Breast epithelium (tissue), 4 donors: ENCODE measurements at regions not wholly inside any gene's neighbourhood (a gene's known extent, or its start where the extent isn't known, plus 50 kb on each side); places are given as distances from the start of the nearest gene placed in this dataset.

Experiments
- DNase-seq, 2 donors: peaks; one replicate each; pipeline ENCODE4 v3.0.0-alpha.2; 2019; ENCODE audit warnings: low spot score in 2 of 2
- H3K27ac ChIP-seq, 2 donors: fragments of 200-600 bp; sonication (generic) in 1 of 2; one replicate each; pipeline ENCODE4 v1.5.1; 2016 to 2019; ENCODE audit warnings: mild to moderate bottlenecking in 1 of 2
- H3K27me3 ChIP-seq, 2 donors: fragments of 200-600 bp; sonication (generic) in 1 of 2; one replicate each; pipeline versions ENCODE4 v1.5.1 to v1.6.0; 2017 to 2019; ENCODE audit warnings: control low read depth in 1 of 2, mild to moderate bottlenecking in 1 of 2
- H3K36me3 ChIP-seq: fragments of 200-600 bp; one replicate; pipeline ENCODE4 v1.5.1; 2019
- H3K4me1 ChIP-seq, 2 donors: fragments of 200-600 bp; sonication (generic); one replicate each; pipeline ENCODE4 v1.5.1; 2016 to 2019; ENCODE audit warnings: control low read depth in 1 of 2
- H3K4me3 ChIP-seq, 3 donors: fragments of 200-600 bp; sonication (generic); 1 replicate in 2 of 3; 2 replicates in 1 of 3; pipeline ENCODE4 v1.5.1; 2016 to 2019; ENCODE audit warnings: mild to moderate bottlenecking in 3 of 3, moderate library complexity in 2 of 3
- H3K9me3 ChIP-seq, 2 donors: fragments of 200-600 bp; sonication (generic) in 1 of 2; one replicate each; pipeline ENCODE4 v1.5.1; 2016 to 2019; ENCODE audit warnings: control low read depth in 1 of 2
- POLR2A ChIP-seq: fragments of 450-650 bp; IDR thresholded peaks from one replicate; pipeline ENCODE4 v1.6.1; 2016; ENCODE audit warnings: antibody characterized with exemption, mild to moderate bottlenecking, moderate library complexity
- POLR2AphosphoS5 ChIP-seq, 3 donors: sonication (generic); formaldehyde crosslinking; IDR thresholded peaks; one replicate each; pipeline ENCODE4 v1.6.1; 2017; ENCODE audit warnings: antibody characterized with exemption in 3 of 3
- intact Hi-C: fragments of 100-400 bp; cut with DNase I; formaldehyde crosslinking; loops from one replicate; pipeline ENCODE4 v1.15.1; 2023; ENCODE audit warnings: low total_unique reads
- TF ChIP-seq, protein P1 (sequence below), 3 donors: fragments of 450-650 bp; IDR thresholded peaks; one replicate each; pipeline ENCODE4 v1.5.1; 2016 to 2017; ENCODE audit warnings: antibody characterized with exemption in 3 of 3, mild to moderate bottlenecking in 3 of 3, moderate library complexity in 3 of 3

DNA sequence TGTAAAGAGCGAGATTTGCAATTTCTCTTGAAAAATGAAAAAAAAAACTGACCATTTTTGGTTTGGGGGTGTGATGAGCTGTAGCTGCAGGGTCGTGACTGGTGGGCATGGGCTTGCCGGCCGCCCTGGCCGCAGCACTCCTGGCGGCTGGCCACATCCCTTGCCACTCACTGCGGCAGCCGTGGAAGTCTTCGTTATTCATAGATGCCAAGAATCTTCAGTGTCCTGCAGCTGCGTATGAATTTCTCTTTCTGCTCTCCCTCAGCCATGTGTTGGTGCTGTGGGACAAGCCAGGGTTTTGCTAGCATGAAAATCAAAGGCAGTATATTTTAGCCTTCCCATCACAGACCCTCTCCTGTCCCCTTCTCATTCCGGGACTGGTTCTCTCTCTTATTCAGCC is 151.7 kb upstream of the TSHZ3 start:
- Histone ChIP-seq H3K4me1 (no peaks in the 10 kb centered on the region), H3K27me3 (peaks cover 0 to 6% of the 10 kb centered on the region in 2 donors), H3K36me3 (no peaks in the 10 kb centered on the region), H3K4me3 (no peak overlapping the region), H3K9me3 (no peaks in the 10 kb centered on the region), H3K27ac (no peak overlapping the region)
- no peak for DNase-seq
- TF ChIP-seq POLR2AphosphoS5 (IDR thresholded peaks at IDR 0.05): no peak
- TF ChIP-seq POLR2A: no peak
- TF ChIP-seq, protein P1, sequence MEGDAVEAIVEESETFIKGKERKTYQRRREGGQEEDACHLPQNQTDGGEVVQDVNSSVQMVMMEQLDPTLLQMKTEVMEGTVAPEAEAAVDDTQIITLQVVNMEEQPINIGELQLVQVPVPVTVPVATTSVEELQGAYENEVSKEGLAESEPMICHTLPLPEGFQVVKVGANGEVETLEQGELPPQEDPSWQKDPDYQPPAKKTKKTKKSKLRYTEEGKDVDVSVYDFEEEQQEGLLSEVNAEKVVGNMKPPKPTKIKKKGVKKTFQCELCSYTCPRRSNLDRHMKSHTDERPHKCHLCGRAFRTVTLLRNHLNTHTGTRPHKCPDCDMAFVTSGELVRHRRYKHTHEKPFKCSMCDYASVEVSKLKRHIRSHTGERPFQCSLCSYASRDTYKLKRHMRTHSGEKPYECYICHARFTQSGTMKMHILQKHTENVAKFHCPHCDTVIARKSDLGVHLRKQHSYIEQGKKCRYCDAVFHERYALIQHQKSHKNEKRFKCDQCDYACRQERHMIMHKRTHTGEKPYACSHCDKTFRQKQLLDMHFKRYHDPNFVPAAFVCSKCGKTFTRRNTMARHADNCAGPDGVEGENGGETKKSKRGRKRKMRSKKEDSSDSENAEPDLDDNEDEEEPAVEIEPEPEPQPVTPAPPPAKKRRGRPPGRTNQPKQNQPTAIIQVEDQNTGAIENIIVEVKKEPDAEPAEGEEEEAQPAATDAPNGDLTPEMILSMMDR (IDR thresholded peaks at IDR 0.05): no peak
- intact Hi-C loops: loop anchor here (10.0 kb wide), 1 partner anchor 886 kb away; no protein-coding TSS in a partner anchor

DNA sequence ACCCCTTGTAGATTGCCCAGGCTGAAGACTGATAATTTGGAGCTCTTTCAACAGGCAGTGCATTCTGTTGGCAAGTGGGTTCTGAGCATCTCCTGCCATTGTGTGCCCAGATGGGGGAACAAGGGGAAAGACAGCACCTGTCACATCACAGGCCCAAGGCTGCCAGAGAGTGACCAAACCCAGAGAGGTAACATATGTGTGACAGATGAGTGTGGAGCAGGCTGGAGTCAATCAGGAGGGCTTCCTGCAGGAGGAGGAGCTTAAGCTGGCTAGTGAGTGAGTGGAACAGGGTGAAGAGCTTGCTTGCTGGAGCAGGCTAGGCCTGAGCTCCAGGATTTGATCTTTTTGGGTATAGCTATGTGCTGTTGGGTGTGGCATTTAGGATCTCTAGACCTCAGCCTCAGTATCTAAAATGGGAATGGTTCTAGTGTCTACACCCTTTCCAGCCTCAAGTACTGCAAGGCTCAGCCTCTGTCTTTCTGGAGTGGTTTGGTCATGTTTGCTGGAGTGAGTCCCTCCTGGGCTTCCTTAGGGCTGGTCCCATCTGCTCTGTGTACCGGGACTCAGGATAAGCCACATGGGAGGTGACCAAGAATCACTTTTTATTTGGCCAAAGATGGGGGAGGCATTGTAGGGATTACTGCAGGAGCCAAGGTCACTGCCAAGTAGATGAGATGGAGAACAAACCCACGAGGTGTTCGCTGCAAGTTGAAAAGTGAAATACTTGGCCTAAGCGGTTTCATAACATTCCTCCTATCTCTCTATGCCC is 152.4 kb upstream of the TSHZ3 start:
- TF ChIP-seq POLR2A (no peak), POLR2AphosphoS5 (IDR thresholded peaks at IDR 0.05) (no peak)
- TF ChIP-seq, protein P1 (IDR thresholded peaks at IDR 0.05): no peak
- H3K36me3 ChIP-seq: no peaks in the 10 kb centered on the region
- DNase-seq: no peak
- peaks cover 0 to 8% of the 10 kb centered on the region in 2 donors for H3K27me3 ChIP-seq
- no peak overlapping the region for H3K27ac ChIP-seq
- H3K4me3 ChIP-seq: no peak overlapping the region
- no peaks in the 10 kb centered on the region for H3K4me1 ChIP-seq
- H3K9me3 ChIP-seq: no peaks in the 10 kb centered on the region
- intact Hi-C loops: loop anchor here (10.0 kb wide), 1 partner anchor 887 kb away; no protein-coding TSS in a partner anchor

DNA sequence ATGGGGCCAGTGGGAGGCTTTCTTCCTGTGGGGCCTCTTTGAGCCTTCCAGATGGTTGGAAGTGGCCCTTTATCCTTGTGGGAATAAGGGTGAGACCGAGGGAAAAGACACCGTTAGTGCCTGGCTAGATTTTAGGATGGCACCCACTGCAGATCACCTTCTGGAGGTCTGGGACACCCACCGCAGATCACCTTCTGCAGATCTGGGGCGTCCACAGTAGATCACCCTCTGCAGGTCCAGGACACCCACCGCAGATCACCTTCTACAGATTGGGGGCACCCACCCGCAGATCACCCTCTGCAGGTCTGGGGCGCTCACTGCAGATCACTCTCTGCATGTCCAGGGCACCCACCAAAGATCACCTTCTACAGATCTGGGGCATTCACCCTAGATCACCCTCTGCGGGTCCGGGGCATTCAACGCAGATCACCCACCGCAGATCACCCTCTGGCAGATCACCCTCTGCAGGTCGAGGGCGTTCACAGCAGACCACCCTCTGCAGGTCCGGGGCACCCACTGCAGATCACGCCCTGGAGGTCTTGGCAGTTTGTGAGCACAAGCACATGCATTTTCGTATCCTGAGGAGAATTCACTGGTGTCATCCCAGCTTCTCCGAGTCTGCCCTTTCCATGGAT is 153.4 kb upstream of the TSHZ3 start:
- Histone ChIP-seq H3K27ac (no peak overlapping the region), H3K36me3 (no peaks in the 10 kb centered on the region), H3K4me3 (no peak overlapping the region), H3K9me3 (no peaks in the 10 kb centered on the region), H3K4me1 (no peaks in the 10 kb centered on the region), H3K27me3 (peaks cover 0 to 8% of the 10 kb centered on the region in 2 donors)
- intact Hi-C loops: loop anchor here (10.0 kb wide), 1 partner anchor 888 kb away; no protein-coding TSS in a partner anchor
- no peak for DNase-seq
- no peak for TF ChIP-seq POLR2A
- no peak for TF ChIP-seq POLR2AphosphoS5 (IDR thresholded peaks at IDR 0.05)
- TF ChIP-seq, protein P1 (IDR thresholded peaks at IDR 0.05): no peak

DNA sequence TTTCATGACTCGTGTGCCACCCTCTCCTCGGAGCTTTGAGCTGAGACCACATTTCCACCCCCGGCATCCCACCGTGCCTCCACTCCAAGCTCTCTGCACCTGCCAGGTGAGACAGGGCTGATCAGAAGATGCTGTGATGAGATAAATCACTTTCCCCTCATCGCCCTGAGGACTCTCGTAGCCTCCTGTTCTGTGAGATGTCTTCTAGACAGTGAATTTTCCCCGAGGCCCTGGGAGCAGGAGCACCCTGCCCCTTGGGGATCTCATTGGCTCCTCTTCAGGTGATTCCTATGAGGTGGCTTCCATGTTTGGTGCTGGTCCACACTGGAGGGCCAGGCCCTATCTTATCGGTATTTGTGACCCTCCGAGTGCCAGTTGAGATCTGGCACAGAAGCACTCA is 154.0 kb upstream of the TSHZ3 start:
- H3K36me3 ChIP-seq: no peaks in the 10 kb centered on the region
- no peaks in the 10 kb centered on the region for H3K4me1 ChIP-seq
- intact Hi-C loops: loop anchor here (10.0 kb wide), 1 partner anchor 888 kb away; no protein-coding TSS in a partner anchor
- H3K4me3 ChIP-seq: no peak overlapping the region
- H3K27me3 ChIP-seq: peaks cover 0 to 8% of the 10 kb centered on the region in 2 donors
- no peak for DNase-seq
- H3K27ac ChIP-seq: no peak overlapping the region
- H3K9me3 ChIP-seq: no peaks in the 10 kb centered on the region
- TF ChIP-seq, protein P1 (IDR thresholded peaks at IDR 0.05): no peak
- TF ChIP-seq POLR2AphosphoS5 (IDR thresholded peaks at IDR 0.05) (no peak), POLR2A (no peak)

DNA sequence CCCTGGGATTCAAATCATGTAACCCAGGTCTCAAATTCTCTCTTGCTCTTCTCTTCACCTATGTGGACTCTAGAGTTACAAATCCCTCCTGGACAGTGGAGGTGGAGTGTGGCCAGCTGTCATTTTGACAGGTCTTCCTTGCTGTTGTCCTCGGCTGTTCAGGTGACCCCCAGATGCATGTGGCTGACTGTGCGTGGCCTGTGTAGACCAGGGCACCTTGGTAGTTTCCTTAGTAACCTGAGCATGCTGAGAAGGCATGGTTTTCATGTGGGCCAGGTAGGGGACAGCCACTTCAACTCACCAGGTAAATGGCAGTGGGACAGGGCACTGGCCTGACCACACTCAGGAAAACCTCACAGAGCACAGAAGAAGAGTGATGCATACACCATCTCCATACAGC is 155.0 kb upstream of the TSHZ3 start:
- H3K4me1 ChIP-seq: no peaks in the 10 kb centered on the region
- H3K4me3 ChIP-seq: no peak overlapping the region
- H3K36me3 ChIP-seq: no peaks in the 10 kb centered on the region
- H3K27me3 ChIP-seq: peaks cover 0 to 8% of the 10 kb centered on the region in 2 donors
- no peak for DNase-seq
- no peaks in the 10 kb centered on the region for H3K9me3 ChIP-seq
- TF ChIP-seq, protein P1 (IDR thresholded peaks at IDR 0.05): no peak
- TF ChIP-seq POLR2AphosphoS5 (IDR thresholded peaks at IDR 0.05) (no peak), POLR2A (no peak)
- no peak overlapping the region for H3K27ac ChIP-seq
- intact Hi-C loops: loop anchor here (10.0 kb wide), 1 partner anchor 889 kb away; no protein-coding TSS in a partner anchor
